Breast epithelium (tissue), 3 donors: ENCODE measurements at regions not wholly inside any gene's neighbourhood (a gene's known extent, or its start where the extent isn't known, plus 50 kb on each side); places are given as distances from the start of the nearest gene placed in this dataset.

Experiments
- CTCF ChIP-seq, 3 donors: fragments of 450-650 bp; IDR thresholded peaks; one replicate each; pipeline ENCODE4 v1.5.1; 2016 to 2017; ENCODE audit warnings: antibody characterized with exemption in 3 of 3, mild to moderate bottlenecking in 3 of 3, moderate library complexity in 3 of 3
- POLR2A ChIP-seq: fragments of 450-650 bp; IDR thresholded peaks from one replicate; pipeline ENCODE4 v1.6.1; 2016; ENCODE audit warnings: antibody characterized with exemption, mild to moderate bottlenecking, moderate library complexity
- POLR2AphosphoS5 ChIP-seq, 3 donors: sonication (generic); formaldehyde crosslinking; IDR thresholded peaks; one replicate each; pipeline ENCODE4 v1.6.1; 2017; ENCODE audit warnings: antibody characterized with exemption in 3 of 3

GRCh38 chr15:31606931-31607497 lies 280.4 kb downstream of the KLF13 start:
- TF ChIP-seq CTCF (IDR thresholded peaks at IDR 0.05) (no peak), POLR2A (no peak), POLR2AphosphoS5 (IDR thresholded peaks at IDR 0.05) (no peak)
